Activated T-cell treated with anti-CD3 and anti-CD28 coated beads for 24 hours (primary cell): ENCODE measurements at regions not wholly inside any gene's neighbourhood (a gene's known extent, or its start where the extent isn't known, plus 50 kb on each side); places are given as distances from the start of the nearest gene placed in this dataset.

Experiments
- DNase-seq: peaks from one replicate; pipeline ENCODE4 v3.0.0-alpha.2; 2020; ENCODE audit warnings: low read depth

DNA sequence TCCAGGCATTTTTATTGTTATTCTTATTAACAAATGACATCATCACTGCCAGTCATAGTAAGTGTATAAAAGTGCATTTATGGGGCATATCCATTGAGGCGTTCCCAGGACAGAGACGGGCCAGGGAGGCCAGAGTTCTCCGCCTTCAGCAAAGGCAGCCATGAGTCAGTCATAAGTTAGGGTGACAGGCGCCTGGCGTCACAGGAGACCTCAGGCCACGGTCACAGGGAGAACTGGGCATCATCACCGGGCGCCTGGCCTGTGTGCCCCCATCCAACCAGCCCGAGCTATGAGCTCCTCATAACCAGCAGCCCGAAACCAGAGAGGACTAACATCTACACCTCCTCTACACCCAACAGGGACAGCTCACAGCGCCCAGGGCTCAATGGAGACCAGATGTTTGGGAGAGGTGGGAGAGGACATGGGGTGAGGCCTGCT lies 259.2 kb downstream of the DLL1 start:
- DNase-seq = no peak

DNA sequence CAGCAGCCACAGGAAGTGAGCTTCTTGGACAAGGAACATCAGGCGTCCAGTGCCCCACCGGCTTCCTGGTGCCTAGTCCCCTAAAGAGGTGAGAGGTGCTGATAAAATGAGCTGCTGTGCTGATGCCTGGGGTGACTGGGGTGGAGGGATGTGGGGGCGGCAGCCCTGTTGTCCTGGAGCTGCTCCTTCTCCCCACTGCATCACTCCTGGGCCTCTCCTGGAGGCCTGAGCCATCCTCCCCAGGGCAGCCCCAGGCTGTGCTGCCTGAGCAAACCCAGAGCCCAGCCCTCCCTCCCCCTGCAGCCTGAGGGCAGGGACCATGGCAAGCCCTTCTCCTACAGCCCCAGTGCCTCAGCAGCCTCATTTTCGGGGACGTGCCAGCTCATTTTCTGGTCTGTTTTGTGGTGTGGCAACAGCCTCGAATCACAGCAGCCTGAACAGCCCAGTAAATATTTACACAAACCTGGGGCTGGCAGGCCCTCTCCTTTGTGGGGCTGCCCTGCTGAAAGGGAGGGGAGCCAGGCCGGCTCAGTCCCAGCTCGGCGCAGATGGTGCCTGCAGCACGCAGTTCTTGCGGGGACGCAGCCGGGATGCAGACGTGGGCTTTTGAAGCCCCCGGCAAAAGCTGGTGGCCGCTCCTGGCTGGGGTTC lies 259.9 kb downstream of the DLL1 start:
- no peak for DNase-seq

DNA sequence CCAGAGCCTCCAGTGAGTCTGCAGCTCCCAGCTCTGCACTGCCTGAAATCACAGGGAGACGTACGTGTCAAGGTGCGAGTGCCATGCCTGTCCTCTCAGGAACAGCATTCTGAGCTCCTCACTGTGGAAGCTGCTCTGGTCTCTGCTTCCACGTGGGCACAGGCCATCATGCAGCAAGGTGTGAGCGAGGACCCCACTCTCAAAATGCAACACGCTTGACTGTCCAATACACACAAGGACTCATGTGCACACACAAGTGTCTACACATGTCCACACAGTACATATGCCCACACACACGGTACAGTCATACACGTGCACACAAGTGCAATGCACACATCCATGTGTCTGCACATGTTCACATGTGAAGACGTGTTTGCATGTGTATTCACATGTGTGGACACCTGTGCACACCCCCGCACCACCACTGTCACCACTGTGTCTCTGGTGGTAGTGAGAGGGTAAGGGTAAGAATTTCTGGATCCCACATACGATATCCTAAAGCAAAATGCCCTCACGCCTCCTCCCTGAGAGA lies 260.5 kb downstream of the DLL1 start:
- no peak for DNase-seq

DNA sequence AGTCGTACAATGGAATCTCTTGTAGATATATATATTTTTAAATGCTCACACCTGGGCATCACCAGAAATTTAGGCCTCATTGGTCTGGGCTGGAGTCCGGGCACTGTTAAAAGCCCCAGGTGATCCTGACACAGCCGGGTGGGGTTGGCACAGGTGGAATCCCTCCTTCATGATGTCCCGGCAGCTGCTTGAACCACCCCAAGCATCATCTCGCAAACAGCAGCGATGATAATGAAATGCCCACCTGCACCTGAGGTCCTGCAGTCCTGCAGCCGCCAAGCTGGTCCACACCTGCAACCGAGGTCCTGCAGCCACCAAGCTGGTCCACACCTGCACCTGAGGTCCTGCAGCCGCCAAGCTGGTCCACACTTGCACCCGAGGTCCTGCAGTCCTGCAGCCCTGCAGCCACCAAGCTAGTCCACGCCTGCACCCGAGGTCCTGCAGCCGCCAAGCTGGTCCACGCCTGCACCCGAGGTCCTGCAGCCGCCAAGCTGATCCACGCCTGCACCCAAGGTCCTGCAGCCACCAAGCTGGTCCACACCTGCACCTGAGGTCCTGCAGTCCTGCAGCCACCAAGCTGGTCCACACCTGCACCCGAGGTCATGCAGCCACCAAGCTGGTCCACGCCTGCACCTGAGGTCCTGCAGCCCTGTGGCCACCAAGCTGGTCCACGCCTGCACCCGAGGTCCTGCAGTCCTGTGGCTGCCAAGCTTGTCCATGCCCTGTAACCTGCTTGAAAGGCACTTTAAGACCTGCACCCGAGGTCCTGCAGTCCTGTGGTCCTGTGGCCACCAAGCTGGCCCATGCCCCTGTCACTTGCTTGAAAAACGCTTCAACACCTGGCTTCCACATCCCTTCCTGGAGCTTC lies 261.2 kb downstream of the DLL1 start:
- DNase-seq = no peak

DNA sequence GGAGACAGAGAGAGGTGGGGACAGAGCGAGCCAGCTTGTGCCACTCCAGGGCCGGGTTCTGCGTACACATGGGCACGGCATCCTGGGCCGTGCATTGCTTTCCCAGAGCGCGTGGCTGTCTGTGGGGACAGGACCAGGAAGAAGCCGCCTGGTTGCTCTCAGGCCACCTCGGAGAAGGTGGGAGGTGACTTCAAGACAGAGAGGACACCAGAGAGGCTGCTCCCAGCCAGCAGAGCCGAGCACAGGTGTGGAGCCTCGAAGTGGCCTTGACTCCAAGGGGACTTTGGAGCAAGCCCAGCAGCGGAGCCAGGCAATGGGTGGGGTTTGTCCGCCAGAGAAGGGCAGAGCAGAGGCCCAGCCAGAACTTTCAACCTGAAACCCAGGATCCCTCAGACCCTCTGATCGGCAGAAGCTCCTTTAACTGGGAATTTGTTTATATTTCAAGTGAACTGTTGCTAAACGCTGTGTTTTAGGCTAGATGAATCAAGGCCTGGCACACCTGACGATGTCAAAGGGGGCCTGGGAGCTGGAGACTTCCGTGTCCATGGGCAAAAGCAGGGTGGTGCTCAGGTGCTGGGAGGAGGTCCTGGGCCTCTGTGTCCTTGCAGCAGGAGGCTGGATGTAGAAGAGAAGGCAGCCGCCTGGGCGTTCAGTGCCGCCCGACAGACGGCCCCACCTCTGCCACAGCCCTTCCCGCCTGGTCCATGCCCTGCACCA lies 262.1 kb downstream of the DLL1 start:
- no peak for DNase-seq

DNA sequence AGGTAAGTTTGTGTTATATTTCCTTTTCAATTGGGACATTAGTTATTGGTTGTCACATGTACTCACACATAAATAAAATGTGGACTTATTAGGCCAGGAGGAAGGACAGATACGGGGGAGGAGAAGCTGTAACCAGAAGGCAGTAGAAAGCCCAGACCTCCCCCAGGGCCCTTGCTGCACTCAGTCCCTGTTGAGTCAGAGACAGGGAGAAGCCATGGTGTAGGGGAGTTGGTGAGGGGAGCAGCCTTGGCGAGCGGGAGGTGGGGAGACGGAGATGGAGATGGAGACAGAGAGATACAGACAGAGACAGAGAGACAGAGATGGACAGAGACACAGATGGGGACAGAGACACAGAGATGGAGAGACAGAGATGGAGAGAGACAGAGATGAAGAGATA lies 263.2 kb downstream of the DLL1 start:
- DNase-seq = no peak

DNA sequence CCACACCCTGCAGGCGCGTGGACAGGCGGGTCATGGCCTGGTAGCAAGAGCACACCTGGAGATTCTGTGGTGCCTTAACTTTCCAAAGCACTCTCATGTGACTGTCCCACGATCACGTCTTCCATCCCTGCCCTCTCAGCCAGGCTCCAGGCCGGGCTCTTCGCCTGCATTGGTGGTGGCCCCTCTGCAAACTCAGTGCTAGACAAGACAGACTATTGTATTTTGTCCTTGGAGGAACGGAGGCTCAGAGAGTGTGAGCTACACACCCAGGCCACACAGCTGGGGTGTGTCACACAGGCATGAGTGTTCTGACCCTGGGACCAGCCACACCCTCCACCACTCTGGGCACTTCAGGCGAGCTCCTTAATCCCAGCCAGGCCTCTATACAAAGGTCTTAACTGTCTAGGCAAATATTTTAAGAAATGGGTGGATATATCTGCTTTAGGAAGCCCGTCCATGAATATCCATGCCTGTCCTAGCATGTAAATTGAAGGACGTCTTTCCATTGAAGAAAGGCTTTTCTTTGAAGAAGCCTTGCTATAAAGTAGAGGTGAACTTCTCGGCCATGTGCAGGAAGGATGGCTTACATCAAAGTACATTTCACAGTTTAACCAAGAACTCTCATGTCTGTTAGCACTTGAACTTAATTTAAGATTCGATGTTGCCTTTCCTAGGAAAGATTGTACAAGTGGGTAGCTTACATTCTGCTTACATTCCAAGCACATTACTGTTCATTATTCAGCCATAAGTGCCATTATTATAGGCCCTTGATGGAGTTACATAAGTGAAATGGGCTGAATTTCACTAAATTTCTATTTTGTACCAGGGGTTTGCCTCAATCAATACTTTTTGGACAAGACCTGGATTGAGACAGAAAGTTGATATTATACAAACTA lies 263.9 kb downstream of the DLL1 start:
- DNase-seq = no peak

DNA sequence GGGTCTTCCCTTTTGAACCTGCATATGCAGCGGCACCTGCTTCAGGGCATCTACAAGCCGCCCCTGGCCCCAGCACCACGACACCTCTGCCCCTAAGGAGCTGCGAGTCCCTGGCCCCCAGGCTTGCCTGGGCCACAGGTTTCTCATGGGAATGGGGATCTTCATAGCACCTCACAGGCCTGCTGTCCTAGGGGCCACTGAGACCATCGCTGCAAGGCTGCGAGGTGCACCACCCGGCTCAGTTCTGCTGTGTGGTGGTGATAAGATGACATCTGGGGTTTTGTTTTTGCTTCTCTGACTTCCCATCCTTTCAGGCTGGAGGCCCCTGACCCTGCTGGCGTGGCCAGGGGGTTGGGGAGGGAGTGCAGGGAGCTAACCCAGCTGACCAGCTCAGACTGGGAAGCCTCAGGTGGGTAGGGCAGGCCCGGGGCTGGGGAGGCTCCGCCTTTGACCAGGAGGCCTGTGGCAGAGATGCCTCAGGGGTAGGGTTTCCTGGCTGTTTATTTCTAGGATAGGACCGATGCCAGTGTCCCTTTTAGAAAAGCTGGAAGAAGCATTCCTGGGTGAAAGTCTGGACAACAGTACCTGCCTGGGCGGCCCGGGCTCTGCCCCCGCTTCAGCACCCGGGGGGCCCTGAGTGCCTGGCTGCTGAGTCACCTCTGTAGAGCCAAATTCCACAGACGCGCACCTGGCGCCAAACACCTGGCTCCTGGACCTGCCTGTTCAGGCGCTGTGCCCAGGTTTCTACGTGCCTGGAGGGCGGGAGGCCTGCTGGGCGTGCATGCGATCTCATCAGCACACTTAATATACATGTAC lies 264.7 kb downstream of the DLL1 start:
- DNase-seq = no peak

DNA sequence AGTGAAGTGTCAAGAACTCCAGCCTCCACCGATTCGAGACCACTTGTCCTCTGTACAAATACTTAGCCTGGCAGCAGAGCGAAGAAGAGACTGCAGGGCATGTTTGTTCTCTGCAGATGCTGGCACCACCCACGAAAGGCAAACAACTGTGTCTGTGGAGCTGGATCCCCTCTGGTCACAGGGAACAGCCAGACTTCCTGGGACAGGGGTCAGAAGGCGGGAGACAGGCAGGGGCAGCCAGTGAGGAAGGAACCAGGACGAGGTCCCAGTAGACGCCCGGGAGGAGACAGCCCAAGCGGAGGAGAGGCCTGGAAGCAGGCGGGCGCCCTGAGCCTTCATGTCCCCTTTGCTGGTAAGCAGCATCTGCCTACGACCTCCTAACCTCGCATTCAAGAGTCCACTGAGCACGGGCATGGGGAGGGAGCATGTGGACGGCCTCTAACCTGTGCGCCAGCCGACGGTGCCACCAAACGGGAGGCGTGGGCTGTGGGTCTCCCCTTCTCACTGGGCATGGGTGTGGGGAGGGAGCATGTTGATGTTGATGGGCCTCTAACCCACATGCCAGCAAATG lies 265.5 kb downstream of the DLL1 start:
- no peak for DNase-seq

DNA sequence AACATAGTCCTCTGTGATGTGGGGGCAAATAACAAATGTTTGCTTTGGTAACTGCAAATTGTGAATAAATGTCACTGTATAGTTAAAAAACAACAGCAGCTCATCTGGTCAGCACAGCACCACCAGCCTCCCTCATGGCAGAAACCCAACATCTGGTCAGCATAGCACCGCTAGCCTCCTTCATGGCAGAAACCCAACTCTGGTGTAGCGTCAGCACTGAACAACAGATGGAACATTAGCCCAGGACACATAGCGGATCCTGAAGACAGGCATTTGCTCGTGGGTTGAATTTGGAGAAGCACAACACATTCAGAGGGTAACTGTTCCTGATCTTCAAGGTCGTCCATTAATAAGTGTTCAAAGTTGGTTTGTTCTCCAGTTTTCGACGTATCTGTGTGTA lies 265.9 kb downstream of the DLL1 start:
- no peak for DNase-seq

DNA sequence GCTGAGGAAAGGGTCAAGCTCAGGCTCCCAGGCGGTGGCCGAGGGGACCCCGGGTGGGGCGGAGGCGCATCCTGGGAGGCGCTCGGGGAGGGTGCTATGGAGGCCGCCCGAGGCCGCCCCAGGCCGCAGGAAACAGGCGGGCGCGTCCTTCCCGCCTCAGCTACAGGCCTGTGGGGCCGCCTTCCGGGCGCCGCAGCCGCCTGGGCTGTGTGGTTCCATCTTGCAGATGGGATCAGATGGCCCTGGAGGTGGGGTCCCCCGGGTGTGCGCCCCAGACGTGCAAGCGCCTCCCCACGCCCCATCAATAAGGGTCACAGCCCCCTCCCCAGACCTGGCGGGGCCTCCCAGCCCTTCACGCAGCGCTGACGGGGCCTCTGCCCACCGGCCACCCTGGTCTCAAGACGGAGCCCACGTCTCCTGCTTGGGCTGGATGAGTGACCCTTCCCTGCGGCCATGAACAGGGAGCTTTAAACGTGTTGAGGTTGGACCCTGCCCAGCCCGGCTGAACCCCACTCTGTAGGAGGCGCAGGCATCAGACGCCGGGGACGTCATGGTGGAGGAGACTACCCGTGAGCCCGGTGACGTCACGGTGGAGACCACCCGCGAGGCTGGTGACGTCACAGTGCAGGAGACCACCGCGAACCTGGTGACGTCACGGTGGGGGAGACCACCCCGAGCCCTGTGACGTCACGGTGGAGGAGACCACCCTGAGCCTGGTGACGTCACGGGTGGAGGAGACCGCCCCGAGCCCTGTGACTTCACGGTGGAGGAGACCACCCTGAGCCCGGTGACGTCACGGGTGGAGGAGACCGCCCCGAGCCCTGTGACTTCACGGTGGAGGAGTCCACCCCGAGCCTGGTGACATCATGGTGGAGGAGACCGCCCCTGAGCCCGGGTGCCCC lies 267.0 kb downstream of the DLL1 start:
- DNase-seq = no peak

DNA sequence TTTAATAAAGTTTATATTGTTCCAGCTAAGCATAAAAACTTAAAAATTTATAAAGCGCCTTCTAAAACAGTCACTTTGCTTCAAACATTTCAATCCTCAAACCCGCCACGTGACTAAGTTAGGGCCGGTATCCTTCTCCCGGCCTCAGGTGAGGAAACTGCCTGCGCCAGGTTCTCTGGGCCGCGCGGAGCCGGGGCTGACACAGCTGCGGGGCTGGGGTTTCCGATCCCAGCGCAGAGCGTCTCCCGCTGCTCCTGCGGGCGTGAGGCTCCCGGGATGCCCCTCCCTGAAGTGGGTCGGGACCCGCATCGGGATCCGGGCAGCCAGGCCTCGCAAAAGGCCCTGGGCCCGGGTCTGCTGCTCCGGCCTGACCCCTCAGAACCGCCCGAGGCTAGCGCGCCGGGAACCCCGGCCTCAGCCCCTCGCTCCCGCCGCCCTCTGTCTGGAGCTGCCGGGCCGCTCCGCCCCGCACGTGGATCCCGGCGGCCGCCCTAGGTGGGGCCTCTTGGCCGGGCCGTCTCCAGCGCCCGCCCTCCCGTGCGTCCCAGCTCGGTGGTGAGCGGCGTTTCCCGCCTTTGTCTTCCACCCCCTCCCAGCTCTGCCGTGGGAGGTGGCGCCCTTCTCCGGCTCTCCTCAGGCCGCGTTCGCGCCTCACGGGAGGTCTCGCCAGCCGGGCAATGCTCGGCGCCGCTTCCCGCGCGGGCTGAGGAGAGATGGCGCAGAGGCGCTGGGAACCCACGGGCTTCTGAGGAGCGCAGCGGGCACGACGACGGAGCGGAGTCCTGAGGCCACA lies 267.9 kb downstream of the DLL1 start:
- no peak for DNase-seq

DNA sequence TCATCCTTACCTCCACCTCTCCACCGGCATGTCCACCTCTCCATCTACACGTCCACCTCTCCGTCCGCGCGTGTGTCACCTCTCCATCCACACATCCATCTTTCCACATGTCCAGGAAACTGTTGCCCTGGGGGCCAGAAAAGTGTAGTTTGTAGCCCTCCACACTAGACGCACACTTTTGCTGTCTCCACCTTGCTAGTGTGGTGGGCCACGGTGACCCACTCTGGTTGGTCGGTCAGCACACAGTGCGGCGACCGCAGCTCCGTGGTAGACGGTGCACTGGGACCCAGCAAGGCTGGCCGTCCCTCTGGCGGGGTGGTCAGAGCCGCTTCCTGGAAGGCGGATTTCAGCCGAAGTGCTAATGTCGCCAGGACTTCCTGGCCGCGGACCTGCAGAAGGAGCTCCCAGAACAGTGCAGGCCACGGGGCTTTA lies 268.6 kb downstream of the DLL1 start:
- DNase-seq = no peak

DNA sequence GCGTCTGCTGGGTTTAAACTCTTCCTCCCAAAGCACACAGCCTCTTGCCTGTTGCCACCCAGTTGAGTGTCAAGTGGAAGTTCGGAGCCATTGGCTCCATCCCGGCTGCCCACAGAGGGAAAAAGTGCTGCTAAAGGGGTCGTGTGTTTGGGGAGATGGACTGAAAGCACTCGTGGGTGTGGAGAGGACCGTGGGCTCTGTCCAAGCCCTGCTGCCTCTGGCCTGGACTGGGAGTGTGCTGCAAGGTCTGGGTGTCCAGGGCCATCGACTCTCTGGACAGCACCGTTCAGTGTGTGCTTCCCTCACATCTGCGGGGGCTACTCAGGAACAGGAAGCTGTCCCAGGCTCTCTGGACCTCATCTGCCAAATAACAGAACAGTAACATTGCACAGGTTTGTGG lies 269.3 kb downstream of the DLL1 start:
- DNase-seq = no peak

DNA sequence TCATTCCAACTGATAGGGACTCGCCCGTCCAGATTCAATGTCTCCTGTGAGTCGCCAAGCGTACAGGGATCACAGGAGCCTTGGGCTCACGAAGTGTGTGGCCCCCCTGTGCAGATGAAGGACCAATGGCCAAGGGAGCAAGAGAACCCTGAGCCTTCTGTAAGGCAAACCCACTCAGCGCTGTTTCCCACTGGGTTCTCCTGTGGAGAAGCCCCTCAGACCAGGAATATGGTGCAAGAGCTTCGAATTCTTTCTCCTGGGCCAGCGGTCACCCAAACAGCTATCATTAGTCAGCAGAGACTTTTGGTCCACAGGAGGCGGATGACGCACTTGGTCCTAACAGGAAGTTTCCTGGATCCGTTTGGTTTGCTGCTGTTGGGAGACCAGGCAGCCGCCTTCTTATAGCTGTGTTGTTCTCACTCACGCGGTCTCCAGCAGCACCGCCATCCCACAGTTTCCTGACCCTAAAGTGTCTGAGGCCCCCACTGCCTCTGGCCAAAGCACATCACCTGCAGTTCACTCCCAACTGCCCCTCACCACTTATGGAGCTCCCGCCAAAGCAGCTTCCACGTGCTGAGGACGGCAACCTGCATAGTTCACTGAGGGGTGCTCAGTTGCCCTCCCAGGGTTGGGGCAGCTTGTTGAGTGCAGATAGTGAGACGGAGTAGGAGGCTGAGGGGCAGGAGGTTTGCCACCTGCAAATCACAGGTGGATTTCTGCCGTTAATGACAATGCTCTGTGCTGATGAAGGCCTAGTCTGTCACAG lies 268.6 kb downstream of the ERMARD start:
- no peak for DNase-seq

DNA sequence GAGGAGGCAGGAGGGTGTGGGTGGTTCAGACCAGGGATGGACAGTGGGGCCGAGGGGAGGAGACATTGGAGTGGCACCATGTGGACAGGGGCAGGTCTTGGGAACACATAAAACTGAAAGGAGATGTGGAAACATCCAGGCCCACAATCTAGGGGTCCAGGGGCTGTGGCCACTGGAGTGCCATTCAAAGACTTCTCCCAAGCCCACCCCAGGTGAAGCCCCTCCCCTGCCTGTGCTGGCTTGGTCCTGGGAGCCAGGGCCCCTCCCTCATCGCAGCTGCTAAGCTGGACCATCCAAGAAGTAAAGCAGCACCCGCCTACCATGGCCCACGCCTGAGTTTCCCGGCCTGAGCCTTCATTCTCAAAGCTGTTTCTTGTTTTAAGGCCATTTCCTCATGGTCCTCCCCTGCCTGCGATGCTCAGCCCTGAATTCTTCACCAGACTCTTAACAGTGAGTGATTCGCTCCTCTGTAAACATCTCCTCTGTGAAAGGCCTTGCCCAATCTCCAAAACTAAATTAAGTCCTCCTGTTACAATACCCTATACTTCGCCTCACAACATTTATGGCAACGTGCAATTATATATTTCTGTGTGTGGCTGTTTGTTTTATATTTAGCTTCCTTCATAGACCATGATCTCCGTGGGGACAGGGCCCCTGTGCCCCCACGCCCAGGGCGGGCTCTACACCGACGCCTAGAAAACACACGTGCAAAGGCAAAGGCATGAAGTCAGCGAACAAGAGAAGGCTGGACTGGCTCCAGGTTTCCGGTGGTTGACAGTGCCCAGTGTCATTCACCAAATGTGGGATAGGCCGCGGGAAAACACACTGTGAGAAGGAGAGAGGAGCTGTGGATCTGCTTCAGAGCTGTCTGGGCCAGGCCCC lies 267.8 kb downstream of the ERMARD start:
- no peak for DNase-seq
